ENCODE measurements at regions not wholly inside any gene's neighbourhood (a gene's known extent, or its start where the extent isn't known, plus 50 kb on each side); places are given as distances from the start of the nearest gene placed in this dataset.

DNA sequence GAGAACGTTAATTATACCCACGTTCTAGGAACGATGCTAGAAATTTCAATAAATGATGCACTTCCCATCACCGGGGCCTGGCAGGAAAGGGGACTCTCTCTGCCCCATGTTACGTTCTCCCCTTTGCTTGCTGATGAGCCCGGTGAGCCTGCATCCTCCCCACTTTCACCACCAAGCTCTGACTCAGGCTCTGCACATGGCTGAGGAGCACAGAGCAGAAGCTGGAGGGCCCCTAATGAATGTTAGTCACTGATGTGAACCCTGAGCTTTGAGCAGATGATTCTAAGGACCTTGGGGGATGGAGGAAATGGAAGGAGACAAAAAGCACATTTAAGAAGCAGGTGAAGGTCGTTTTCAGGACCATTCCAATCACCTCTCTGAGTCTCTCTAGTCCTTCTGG, 468.2 kb upstream of the ARID1B start:
- Histone ChIP-seq H3K36me3 (replicated peaks in 1 of 2) (no peaks in the 10 kb centered on the region), H3K4me1 (replicated peaks in 1 of 2) (no peaks in the 10 kb centered on the region), H3K4me3 (no peak overlapping the region), H3K27me3 (no peaks in the 10 kb centered on the region), H3K9me3 (replicated peaks in 1 of 3) (no peaks in the 10 kb centered on the region), H3K27ac (no peak overlapping the region)
- no peak for DNase-seq
- intact Hi-C loops (cut with DNase I), result no loop called here
- no peak for TF ChIP-seq POLR2A (IDR thresholded peaks at IDR 0.05)
- TF ChIP-seq, protein P1, sequence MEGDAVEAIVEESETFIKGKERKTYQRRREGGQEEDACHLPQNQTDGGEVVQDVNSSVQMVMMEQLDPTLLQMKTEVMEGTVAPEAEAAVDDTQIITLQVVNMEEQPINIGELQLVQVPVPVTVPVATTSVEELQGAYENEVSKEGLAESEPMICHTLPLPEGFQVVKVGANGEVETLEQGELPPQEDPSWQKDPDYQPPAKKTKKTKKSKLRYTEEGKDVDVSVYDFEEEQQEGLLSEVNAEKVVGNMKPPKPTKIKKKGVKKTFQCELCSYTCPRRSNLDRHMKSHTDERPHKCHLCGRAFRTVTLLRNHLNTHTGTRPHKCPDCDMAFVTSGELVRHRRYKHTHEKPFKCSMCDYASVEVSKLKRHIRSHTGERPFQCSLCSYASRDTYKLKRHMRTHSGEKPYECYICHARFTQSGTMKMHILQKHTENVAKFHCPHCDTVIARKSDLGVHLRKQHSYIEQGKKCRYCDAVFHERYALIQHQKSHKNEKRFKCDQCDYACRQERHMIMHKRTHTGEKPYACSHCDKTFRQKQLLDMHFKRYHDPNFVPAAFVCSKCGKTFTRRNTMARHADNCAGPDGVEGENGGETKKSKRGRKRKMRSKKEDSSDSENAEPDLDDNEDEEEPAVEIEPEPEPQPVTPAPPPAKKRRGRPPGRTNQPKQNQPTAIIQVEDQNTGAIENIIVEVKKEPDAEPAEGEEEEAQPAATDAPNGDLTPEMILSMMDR (IDR thresholded peaks at IDR 0.05), result no peak
- WGBS, 4 donors, result 76 to 86% (median 82%) methylated on average over 7 of the region's 7 CpGs

DNA sequence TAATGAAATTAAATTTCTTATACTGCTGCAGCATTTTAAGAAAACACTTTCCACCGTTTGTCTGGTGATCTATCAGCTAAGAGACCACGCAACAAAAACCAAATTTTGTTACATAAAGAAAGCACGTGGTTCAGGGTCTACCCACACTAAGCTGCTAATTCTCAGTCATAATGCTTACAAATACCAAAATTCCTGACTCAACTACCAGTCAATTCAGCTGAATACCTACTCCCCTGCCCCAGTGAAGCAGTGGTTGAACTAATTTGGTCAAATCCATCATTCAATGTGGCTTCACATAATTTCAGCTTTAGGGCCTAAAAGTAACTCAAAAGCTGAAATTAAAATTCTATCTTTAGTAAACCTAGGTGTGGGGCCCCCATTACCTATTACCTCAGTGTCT, 468.6 kb upstream of the ARID1B start:
- no peaks in the 10 kb centered on the region for H3K4me1 ChIP-seq (replicated peaks in 1 of 2)
- WGBS, 4 donors, result 66 to 85% (median 68%) methylated on average over 3 of the region's 3 CpGs
- no peak overlapping the region for H3K27ac ChIP-seq
- no peak overlapping the region for H3K4me3 ChIP-seq
- no peak for DNase-seq
- H3K9me3 ChIP-seq (replicated peaks in 1 of 3), result no peaks in the 10 kb centered on the region
- no peaks in the 10 kb centered on the region for H3K36me3 ChIP-seq (replicated peaks in 1 of 2)
- TF ChIP-seq, protein P1 (IDR thresholded peaks at IDR 0.05), result no peak
- TF ChIP-seq POLR2A (IDR thresholded peaks at IDR 0.05), result no peak
- no peaks in the 10 kb centered on the region for H3K27me3 ChIP-seq
- intact Hi-C loops (cut with DNase I), result no loop called here

DNA sequence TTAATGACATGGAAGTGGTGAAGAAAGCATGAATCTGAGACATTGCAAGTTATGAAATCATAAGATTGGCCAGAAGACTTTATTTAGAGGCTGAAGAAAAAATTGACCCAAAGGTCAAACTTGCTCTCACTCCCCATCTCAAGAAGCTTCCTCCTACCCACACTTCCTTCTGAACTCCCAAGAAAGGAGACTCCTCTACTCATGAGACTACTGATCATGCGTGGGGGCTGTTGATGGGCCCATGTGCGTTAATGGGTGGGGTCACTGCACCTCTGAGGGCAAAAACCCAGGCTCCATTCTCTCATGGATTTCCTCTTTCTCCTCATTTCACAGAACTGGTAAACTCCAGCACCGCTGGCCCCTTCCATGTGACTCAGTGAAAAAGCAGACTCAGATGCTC, 470.6 kb upstream of the ARID1B start:
- TF ChIP-seq POLR2A (IDR thresholded peaks at IDR 0.05), result no peak
- TF ChIP-seq, protein P1 (IDR thresholded peaks at IDR 0.05), result no peak
- no peaks in the 10 kb centered on the region for H3K4me1 ChIP-seq (replicated peaks in 1 of 2)
- no peak overlapping the region for H3K4me3 ChIP-seq
- H3K36me3 ChIP-seq (replicated peaks in 1 of 2), result no peaks in the 10 kb centered on the region
- intact Hi-C loops (cut with DNase I), result no loop called here
- no peaks in the 10 kb centered on the region for H3K27me3 ChIP-seq
- WGBS, 4 donors, result 89 to 94% (median 93%) methylated on average over 3 of the region's 3 CpGs
- H3K27ac ChIP-seq, result no peak overlapping the region
- no peak for DNase-seq
- H3K9me3 ChIP-seq (replicated peaks in 1 of 3), result no peaks in the 10 kb centered on the region

DNA sequence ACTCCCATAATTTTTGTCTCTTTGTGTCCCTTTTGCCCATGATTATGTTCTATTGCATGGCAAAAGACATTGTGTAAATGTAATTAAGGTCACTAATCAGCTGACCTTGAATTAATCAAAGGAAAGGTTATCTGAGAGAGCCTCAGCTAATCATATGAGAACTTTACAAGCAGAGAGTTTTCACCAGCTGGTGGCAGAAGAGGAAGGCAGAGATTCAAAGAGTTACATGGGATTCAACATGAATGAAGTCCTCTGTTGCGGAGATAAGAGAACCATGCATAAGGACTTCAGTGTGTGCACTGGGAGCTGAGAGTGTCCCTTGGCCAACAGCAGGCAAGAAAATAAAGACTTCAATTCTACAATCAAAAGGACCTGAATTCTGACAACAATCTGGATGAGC, 494.1 kb upstream of the ARID1B start:
- no peak overlapping the region for H3K27ac ChIP-seq
- DNase-seq, result no peak
- no peaks in the 10 kb centered on the region for H3K36me3 ChIP-seq (replicated peaks in 1 of 2)
- TF ChIP-seq, protein P1 (IDR thresholded peaks at IDR 0.05), result no peak
- no peak for TF ChIP-seq POLR2A (IDR thresholded peaks at IDR 0.05)
- intact Hi-C loops (cut with DNase I), result no loop called here
- WGBS, 4 donors, result 95 to 100% (median 95%) methylated on average over 1 of the region's 1 CpG
- no peak overlapping the region for H3K4me3 ChIP-seq
- H3K9me3 ChIP-seq (replicated peaks in 1 of 3), result no peaks in the 10 kb centered on the region
- H3K4me1 ChIP-seq (replicated peaks in 1 of 2), result peaks cover 0 to 12% of the 10 kb centered on the region in 2 donors
- H3K27me3 ChIP-seq, result no peaks in the 10 kb centered on the region
